Hematopoietic multipotent progenitor cell treated with erythropoietin and hydrocortisone succinate and interleukin-3 and kit ligand, for 17 days (in vitro differentiated cells): ENCODE measurements at regions not wholly inside any gene's neighbourhood (a gene's known extent, or its start where the extent isn't known, plus 50 kb on each side); places are given as distances from the start of the nearest gene placed in this dataset.
"Not testable (repeated sequence)": the region's sequence is repeated elsewhere in the genome, so short reads cannot be mapped to it uniquely, and the experiment has no call there.

Experiments used
- DNase-seq: peaks from one replicate; pipeline ENCODE4 v3.0.0-alpha.2; 2015; ENCODE audit warnings: low spot score

GRCh38 chr2:234861841-234862735, 89.7 kb upstream of the SH3BP4 start:
- DNase-seq = no peak

- DNase-seq = not testable (repeated sequence)
Observed at GRCh38 chr2:234859330-234859872, 92.4 kb upstream of the SH3BP4 start.

GRCh38 chr2:234858790-234859329, 93.0 kb upstream of the SH3BP4 start:
- DNase-seq = no peak

GRCh38 chr2:234858145-234858544, 93.7 kb upstream of the SH3BP4 start:
- no peak for DNase-seq

- DNase-seq = no peak
Observed at GRCh38 chr2:234853729-234854128, 98.1 kb upstream of the SH3BP4 start.

- no peak for DNase-seq
Observed at GRCh38 chr2:234852941-234853340, 98.9 kb upstream of the SH3BP4 start.

GRCh38 chr2:234852035-234852434, 99.8 kb upstream of the SH3BP4 start:
- DNase-seq = no peak

- DNase-seq = no peak
Observed at GRCh38 chr2:234851451-234851850, 100.4 kb upstream of the SH3BP4 start.

GRCh38 chr2:234850818-234851217, 101.0 kb upstream of the SH3BP4 start:
- no peak for DNase-seq

- DNase-seq = no peak
Observed at GRCh38 chr2:234849678-234850077, 102.1 kb upstream of the SH3BP4 start.

GRCh38 chr2:234848578-234848977, 103.2 kb upstream of the SH3BP4 start:
- no peak for DNase-seq

GRCh38 chr2:234847639-234848038, 104.2 kb upstream of the SH3BP4 start:
- no peak for DNase-seq

- DNase-seq = no peak
Observed at GRCh38 chr2:234847364-234847635, 104.5 kb upstream of the SH3BP4 start.

- no peak for DNase-seq
Observed at GRCh38 chr2:234846599-234847363, 105.0 kb upstream of the SH3BP4 start.

GRCh38 chr2:234845602-234846590, 105.9 kb upstream of the SH3BP4 start:
- DNase-seq = no peak

GRCh38 chr2:234843411-234843810, 108.4 kb upstream of the SH3BP4 start:
- DNase-seq = no peak

- DNase-seq = no peak
Observed at GRCh38 chr2:234842753-234843152, 109.1 kb upstream of the SH3BP4 start.

GRCh38 chr2:234841321-234842015, 110.3 kb upstream of the SH3BP4 start:
- DNase-seq = no peak

- no peak for DNase-seq
Observed at GRCh38 chr2:234840336-234840735, 111.5 kb upstream of the SH3BP4 start.

- DNase-seq = no peak
Observed at GRCh38 chr2:234839285-234839684, 112.5 kb upstream of the SH3BP4 start.

GRCh38 chr2:234836271-234836670, 115.5 kb upstream of the SH3BP4 start:
- no peak for DNase-seq
